Esophagus squamous epithelium (tissue), 4 donors: ENCODE measurements at regions not wholly inside any gene's neighbourhood (a gene's known extent, or its start where the extent isn't known, plus 50 kb on each side); places are given as distances from the start of the nearest gene placed in this dataset.

ENCODE experiments used
- CTCF ChIP-seq, 6 experiments: fragments of 450-650 bp in 4 of 6; fragments of 200-600 bp in 2 of 6; sonication (generic) in 2 of 6; IDR thresholded peaks; one replicate each; pipeline ENCODE4 v1.5.1; 2016 to 2019; ENCODE audit warnings: antibody characterized with exemption in 6 of 6, mild to moderate bottlenecking in 4 of 6, moderate library complexity in 4 of 6
- POLR2A ChIP-seq, 4 donors: fragments of 450-650 bp; IDR thresholded peaks; one replicate each; pipeline ENCODE4 v1.6.1; 2017; ENCODE audit warnings: antibody characterized with exemption in 4 of 4, mild to moderate bottlenecking in 4 of 4, moderate library complexity in 3 of 4

GRCh38 chr9:78856781-78857180, 559.9 kb downstream of the PSAT1 start:
- TF ChIP-seq CTCF (IDR thresholded peaks at IDR 0.05) (no peak), POLR2A (IDR thresholded peaks at IDR 0.05) (no peak)
